IMR-90 (cell line): ENCODE measurements at regions not wholly inside any gene's neighbourhood (a gene's known extent, or its start where the extent isn't known, plus 50 kb on each side); places are given as distances from the start of the nearest gene placed in this dataset.

Experiments used
- ATAC-seq: fragments of 200-7000 bp; cut with Tn5 transposase; 2 replicates; pipeline ENCODE4 v1.9.1; 2020; ENCODE audit warnings: low read depth, mild to moderate bottlenecking, moderate library complexity
- BruUV-seq: library from RNA; stranded (reverse); fragments of 400-500 nt; replicated peaks from 2 replicates; lab custom pipeline; 2021; lab: Mats Ljungman, UMichigan
- CTCF ChIA-PET: fragments of 300-600 bp; formaldehyde crosslinking; extraction: SDS; loops from one replicate; lab custom pipeline; 2021; ENCODE audit warnings: antibody characterized with exemption; lab: Yijun Ruan, JAX
- POLR2A ChIA-PET: fragments of 300-600 bp; sonication (Branson Sonifier 250); formaldehyde crosslinking; loops from one replicate; lab custom pipeline; 2022; ENCODE audit warnings: antibody characterized with exemption; ENCODE audit not compliant: unreplicated experiment; lab: Charles Lee
- DNase-seq: peaks from one replicate; pipeline ENCODE4 v3.0.0; 2013
- H2AFZ ChIP-seq: replicated peaks from 2 replicates; pipeline ENCODE3; 2013; ENCODE audit warnings: low read length, mild to moderate bottlenecking; ENCODE audit not compliant: poor library complexity
- H2AK5ac ChIP-seq: 2 replicates; pipeline ENCODE4 v1.6.1; 2013; ENCODE audit warnings: low read depth, low read length, inconsistent platforms
- H2AK9ac ChIP-seq: replicated peaks from 2 replicates; pipeline ENCODE3; 2013; ENCODE audit warnings: mild to moderate bottlenecking, low read depth, low read length, moderate library complexity; ENCODE audit not compliant: poor library complexity
- H2BK120ac ChIP-seq: 2 replicates; pipeline ENCODE4 v1.6.1; 2013; ENCODE audit warnings: low read depth, low read length, inconsistent platforms
- H2BK15ac ChIP-seq: 3 replicates; pipeline ENCODE4 v1.6.1; 2013; ENCODE audit warnings: low read depth, low read length, inconsistent platforms
- H2BK20ac ChIP-seq: 2 replicates; pipeline ENCODE4 v1.6.1; 2013; ENCODE audit warnings: low read depth, mild to moderate bottlenecking, inconsistent platforms, low read length, moderate library complexity
- H2BK5ac ChIP-seq: 2 replicates; pipeline ENCODE4 v1.6.1; 2013; ENCODE audit warnings: mild to moderate bottlenecking, low read depth, low read length, inconsistent platforms; ENCODE audit not compliant: poor library complexity, severe bottlenecking
- H3K14ac ChIP-seq: replicated peaks from 2 replicates; pipeline ENCODE4 v1.6.1; 2013; ENCODE audit warnings: low read depth, low read length, inconsistent platforms
- H3K18ac ChIP-seq: 2 replicates; pipeline ENCODE4 v1.6.1; 2013; ENCODE audit warnings: low read depth, low read length, control low read depth
- H3K23ac ChIP-seq: 2 replicates; pipeline ENCODE4 v1.6.1; 2013; ENCODE audit warnings: low read depth, low read length, inconsistent platforms
- H3K27ac ChIP-seq: 2 replicates; pipeline ENCODE4 v1.5.1; 2013; ENCODE audit warnings: mild to moderate bottlenecking, control low read depth, low read length; ENCODE audit not compliant: insufficient read depth
- H3K27me3 ChIP-seq: 2 replicates; pipeline ENCODE4 v1.6.1; 2013; ENCODE audit warnings: low read length; ENCODE audit not compliant: control insufficient read depth, insufficient read depth
- H3K36me3 ChIP-seq: 2 replicates; pipeline ENCODE4 v1.6.1; 2013; ENCODE audit warnings: low read length, mixed read lengths; ENCODE audit not compliant: control insufficient read depth, insufficient read depth
- H3K4ac ChIP-seq: 2 replicates; pipeline ENCODE4 v1.6.1; 2013; ENCODE audit warnings: low read depth, low read length, inconsistent platforms
- H3K4me1 ChIP-seq: 2 replicates; pipeline ENCODE4 v1.6.1; 2013; ENCODE audit warnings: low read length, mixed read lengths; ENCODE audit not compliant: control insufficient read depth, insufficient read depth
- H3K4me2 ChIP-seq: 2 replicates; pipeline ENCODE4 v1.6.1; 2013; ENCODE audit warnings: low read depth, mild to moderate bottlenecking, control low read depth, low read length, moderate library complexity
- H3K4me3 ChIP-seq: 2 replicates; pipeline ENCODE4 v1.5.1; 2013; ENCODE audit warnings: low read depth, mild to moderate bottlenecking, control low read depth, low read length, moderate library complexity; ENCODE audit not compliant: insufficient read depth
- H3K56ac ChIP-seq: 2 replicates; pipeline ENCODE4 v1.6.1; 2013; ENCODE audit warnings: low read length, inconsistent platforms; ENCODE audit not compliant: insufficient read depth; ENCODE audit errors: extremely low read depth
- H3K79me1 ChIP-seq, 2 experiments: 2 replicates each; pipeline ENCODE4 v1.6.1; 2013; ENCODE audit warnings: low read length in 2 of 2, inconsistent platforms in 1 of 2, low read depth in 1 of 2
- H3K9ac ChIP-seq: 2 replicates; pipeline ENCODE4 v1.6.1; 2013; ENCODE audit warnings: low read depth, low read length, control low read depth
- H3K9me1 ChIP-seq: 2 replicates; pipeline ENCODE4 v1.6.1; 2013; ENCODE audit warnings: low read length, inconsistent platforms; ENCODE audit not compliant: insufficient read depth
- H3K9me3 ChIP-seq: 2 replicates; pipeline ENCODE4 v1.6.1; 2013; ENCODE audit warnings: low read length; ENCODE audit not compliant: control insufficient read depth, insufficient read depth
- H4K20me1 ChIP-seq: 2 replicates; pipeline ENCODE4 v1.6.1; 2013; ENCODE audit warnings: low read length, inconsistent platforms; ENCODE audit not compliant: insufficient read depth
- H4K5ac ChIP-seq: 2 replicates; pipeline ENCODE4 v1.6.1; 2013; ENCODE audit warnings: mild to moderate bottlenecking, low read depth, low read length, control low read depth
- H4K8ac ChIP-seq, 2 experiments: 2 replicates each; pipeline ENCODE4 v1.6.1; 2013; ENCODE audit warnings: low read depth in 2 of 2, low read length in 2 of 2, control low read depth in 1 of 2, inconsistent platforms in 1 of 2
- H4K91ac ChIP-seq: 2 replicates; pipeline ENCODE4 v1.6.1; 2013; ENCODE audit warnings: low read depth, low read length, inconsistent platforms; ENCODE audit not compliant: insufficient read depth
- BHLHE40 ChIP-seq: fragments of 150-350 bp; IDR thresholded peaks from 2 replicates; pipeline ENCODE4 v1.6.1; 2016; ENCODE audit warnings: mild to moderate bottlenecking, low read depth, low read length
- CEBPB ChIP-seq: IDR thresholded peaks from 2 replicates; pipeline ENCODE4 v1.6.1; 2012; ENCODE audit warnings: low read depth, low read length, improper control_type of control experiment
- CHD1 ChIP-seq: IDR thresholded peaks from 2 replicates; pipeline ENCODE4 v1.6.1; 2012; ENCODE audit warnings: low read depth, low read length, improper control_type of control experiment
- CTCF ChIP-seq: conservative IDR thresholded peaks from 2 replicates; pipeline ENCODE4 v1.5.1; 2012; ENCODE audit warnings: mild to moderate bottlenecking, low read depth, low read length, improper control_type of control experiment
- ELK1 ChIP-seq: fragments of 150-350 bp; IDR thresholded peaks from 2 replicates; pipeline ENCODE4 v1.6.1; 2016; ENCODE audit warnings: low read depth, mild to moderate bottlenecking, low read length, moderate library complexity, borderline replicate concordance
- FOS ChIP-seq: fragments of 150-350 bp; IDR thresholded peaks from 2 replicates; pipeline ENCODE4 v1.6.1; 2016; ENCODE audit warnings: low read depth, low read length
- MAZ ChIP-seq: IDR thresholded peaks from 2 replicates; pipeline ENCODE4 v1.6.1; 2012; ENCODE audit warnings: low read depth, mild to moderate bottlenecking, low read length, improper control_type of control experiment, moderate library complexity, borderline replicate concordance
- MXI1 ChIP-seq: IDR thresholded peaks from 2 replicates; pipeline ENCODE4 v1.6.1; 2012; ENCODE audit warnings: low read depth, mild to moderate bottlenecking, low read length, moderate library complexity, borderline replicate concordance
- NFE2L2 ChIP-seq: fragments of 150-350 bp; IDR thresholded peaks from 2 replicates; pipeline ENCODE4 v1.6.1; 2016; ENCODE audit warnings: low read depth, mild to moderate bottlenecking, low read length
- POLR2A ChIP-seq: IDR thresholded peaks from 2 replicates; pipeline ENCODE4 v1.6.1; 2012; ENCODE audit warnings: mild to moderate bottlenecking, low read depth, low read length
- RAD21 ChIP-seq: IDR thresholded peaks from 2 replicates; pipeline ENCODE4 v1.6.1; 2012; ENCODE audit warnings: low read length, improper control_type of control experiment
- RCOR1 ChIP-seq: IDR thresholded peaks from 2 replicates; pipeline ENCODE4 v1.6.1; 2012; ENCODE audit warnings: mild to moderate bottlenecking, low read length, improper control_type of control experiment; ENCODE audit not compliant: insufficient replicate concordance
- SMC3 ChIP-seq: fragments of 150-350 bp; IDR thresholded peaks from 2 replicates; pipeline ENCODE4 v1.6.1; 2016; ENCODE audit warnings: low read depth, mild to moderate bottlenecking, antibody characterized with exemption, low read length, moderate library complexity
- WGBS, 2 experiments: methylation state at CpG; one replicate each; pipeline versions ENCODE4 v1.1.5 to v1.1.7; 2013; ENCODE audit warnings: missing lambda C conversion rate in 2 of 2; ENCODE audit not compliant: insufficient read length in 1 of 2; ENCODE audit errors: extremely low coverage in 2 of 2; 5-methylcytosine and 5-hydroxymethylcytosine counted together
- dilution Hi-C: fragments of 300-500 bp; cut with HindIII; formaldehyde crosslinking; loops from one replicate; pipeline ENCODE4 v1.14.3; 2018; ENCODE audit warnings: low sequenced_read_pairs; ENCODE audit not compliant: unreplicated experiment
- in situ Hi-C: fragments of 300-500 bp; cut with MboI; formaldehyde crosslinking; loops from 3 replicates; pipeline ENCODE4 v1.14.3; 2019; ENCODE audit warnings: low sequenced_read_pairs, inconsistent platforms, mixed read lengths
- intact Hi-C: fragments of 100-400 bp; cut with micrococcal nuclease; formaldehyde crosslinking; loops from 2 replicates; pipeline ENCODE4 v1.10.0; 2022

GRCh38 chr13:40208517-40208916 lies 457.9 kb downstream of the FOXO1 start:
- Histone ChIP-seq H2AK9ac (no peak overlapping the region), H4K20me1 (no peaks in the 10 kb centered on the region), H3K4me2 (no peak overlapping the region), H3K36me3 (no peaks in the 10 kb centered on the region), H3K56ac (no peak overlapping the region), H3K9me3 (no peaks in the 10 kb centered on the region), H3K9me1 (no peaks in the 10 kb centered on the region), H2BK15ac (no peak overlapping the region), H3K18ac (no peak overlapping the region), H3K79me1 (no peaks in the 10 kb centered on the region), H3K14ac (no peak overlapping the region), H3K4ac (no peak overlapping the region), H4K8ac (no peak overlapping the region), H2AK5ac (no peak overlapping the region), H3K9ac (no peak overlapping the region), H2AFZ (peak overlapping the region; percentile 9), H2BK120ac (no peak overlapping the region), H4K91ac (no peak overlapping the region), H3K23ac (no peak overlapping the region), H2BK5ac (no peak overlapping the region), H2BK20ac (no peak overlapping the region), H4K5ac (no peak overlapping the region), H3K4me1 (no peaks in the 10 kb centered on the region), H3K4me3 (no peak overlapping the region), H3K27me3 (no peaks in the 10 kb centered on the region), H3K27ac (no peak overlapping the region)
- BruUV-seq = no TSS peak
- ChIA-PET POLR2A (no interaction called here), CTCF (no interaction called here)
- no CpG with 5 or more reads among the region's 4 CpGs for WGBS, 2 experiments
- dilution Hi-C loops = no loop called here
- ATAC-seq = no peak
- intact Hi-C loops = no loop called here
- TF ChIP-seq MAZ = no peak
- no peak for TF ChIP-seq NFE2L2
- TF ChIP-seq ELK1 = no peak
- TF ChIP-seq BHLHE40 = no peak
- TF ChIP-seq CEBPB = no peak
- TF ChIP-seq CTCF = no peak
- TF ChIP-seq MXI1 = no peak
- no peak for TF ChIP-seq FOS
- TF ChIP-seq SMC3 = no peak
- no peak for TF ChIP-seq CHD1
- no peak for TF ChIP-seq RCOR1
- no peak for TF ChIP-seq POLR2A
- no peak for TF ChIP-seq RAD21
- in situ Hi-C loops = no loop called here
- no peak for DNase-seq
